Kidney (tissue), 13 donors: ENCODE measurements at regions not wholly inside any gene's neighbourhood (a gene's known extent, or its start where the extent isn't known, plus 50 kb on each side); places are given as distances from the start of the nearest gene placed in this dataset.
"Not testable (repeated sequence)": the region's sequence is repeated elsewhere in the genome, so short reads cannot be mapped to it uniquely, and the experiment has no call there.

Experiments used
- DNase-seq, 5 donors: peaks; one replicate each; pipeline ENCODE4 v3.0.0-alpha.2; 2013 to 2020
- FAIRE-seq: peaks from 2 replicates; lab custom pipeline; 2012; peaks lifted over from hg19 to GRCh38; lab: Jason Lieb, UNC
- H3K27ac ChIP-seq, 2 donors: one replicate each; pipeline ENCODE4 v1.7.0; 2013; ENCODE audit warnings: low read depth in 2 of 2, low read length in 2 of 2, inconsistent platforms in 1 of 2
- H3K27me3 ChIP-seq: one replicate; pipeline ENCODE4 v1.7.1; 2013; ENCODE audit warnings: low read length, inconsistent platforms; ENCODE audit not compliant: control insufficient read depth, insufficient read depth
- H3K36me3 ChIP-seq, 3 donors: one replicate each; pipeline versions ENCODE4 v1.7.0 to v1.7.1; 2013; ENCODE audit warnings: low read length in 3 of 3, control low read depth in 1 of 3, inconsistent platforms in 1 of 3; ENCODE audit not compliant: insufficient read depth in 3 of 3, control insufficient read depth in 2 of 3
- H3K4me1 ChIP-seq, 3 donors: one replicate each; pipeline versions ENCODE4 v1.7.0 to v1.7.1; 2013; ENCODE audit warnings: low read length in 3 of 3, inconsistent platforms in 1 of 3, low read depth in 1 of 3; ENCODE audit not compliant: control insufficient read depth in 2 of 3, insufficient read depth in 2 of 3
- H3K4me3 ChIP-seq, 3 donors: one replicate each; pipeline versions ENCODE4 v1.7.0 to v1.8.1; 2013; ENCODE audit warnings: low read length in 3 of 3, control low read depth in 1 of 3, inconsistent platforms in 1 of 3
- H3K9ac ChIP-seq, 3 donors: one replicate each; pipeline versions ENCODE4 v1.7.0 to v1.7.1; 2013; ENCODE audit warnings: low read length in 3 of 3, control low read depth in 1 of 3, inconsistent platforms in 1 of 3
- H3K9me3 ChIP-seq, 3 donors: one replicate each; pipeline versions ENCODE4 v1.7.0 to v1.7.1; 2013; ENCODE audit warnings: low read length in 3 of 3, control low read depth in 1 of 3, inconsistent platforms in 1 of 3; ENCODE audit not compliant: control insufficient read depth in 2 of 3, insufficient read depth in 1 of 3
- intact Hi-C: fragments of 100-400 bp; cut with DNase I; formaldehyde crosslinking; loops from one replicate; pipeline ENCODE4 v1.11.1; 2022
- TF ChIP-seq, protein P1 (sequence below): IDR thresholded peaks from 3 replicates; pipeline ENCODE4 v1.5.1; 2012; ENCODE audit warnings: mild to moderate bottlenecking, moderate library complexity, borderline replicate concordance; ENCODE audit not compliant: insufficient read depth; ENCODE audit errors: extremely low read depth
- donor health status: control.
- donor health status: control.
- donor health status: control.
- donor health status: control.
- donor health status: control.
- donor health status: DM: yes; HTN: yes; CAD: no.
- donor health status: Normal renal cell carcinoma (clear cell type).

DNA sequence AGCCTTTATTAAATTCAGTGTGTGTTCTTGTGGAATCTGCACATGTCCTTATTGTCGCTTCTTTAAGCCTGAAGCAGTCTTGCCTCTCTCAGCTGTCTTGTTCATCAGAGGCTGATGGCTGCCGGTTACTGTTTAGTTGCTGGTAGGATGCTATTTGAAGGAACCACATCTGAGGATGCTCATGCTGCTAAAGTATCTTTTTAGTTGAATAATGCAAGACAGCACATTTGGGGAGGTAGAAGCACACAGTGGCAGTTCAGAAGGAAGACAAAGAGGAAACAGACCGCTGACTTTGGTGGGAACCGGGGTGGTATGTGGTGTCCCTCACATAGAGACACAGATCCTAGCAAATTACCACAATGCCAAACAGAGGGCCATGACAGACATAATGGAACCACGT is 144.2 kb upstream of the HDDC2 start:
- Histone ChIP-seq H3K27me3 (no peaks in the 10 kb centered on the region), H3K4me1 (no peaks in the 10 kb centered on the region), H3K9me3 (no peaks in the 10 kb centered on the region), H3K4me3 (no peak overlapping the region), H3K9ac (no peak overlapping the region), H3K36me3 (no peaks in the 10 kb centered on the region), H3K27ac (no peak overlapping the region)
- DNase-seq (no peak), FAIRE-seq (no peak)
- intact Hi-C loops, result no loop called here
- TF ChIP-seq, protein P1, sequence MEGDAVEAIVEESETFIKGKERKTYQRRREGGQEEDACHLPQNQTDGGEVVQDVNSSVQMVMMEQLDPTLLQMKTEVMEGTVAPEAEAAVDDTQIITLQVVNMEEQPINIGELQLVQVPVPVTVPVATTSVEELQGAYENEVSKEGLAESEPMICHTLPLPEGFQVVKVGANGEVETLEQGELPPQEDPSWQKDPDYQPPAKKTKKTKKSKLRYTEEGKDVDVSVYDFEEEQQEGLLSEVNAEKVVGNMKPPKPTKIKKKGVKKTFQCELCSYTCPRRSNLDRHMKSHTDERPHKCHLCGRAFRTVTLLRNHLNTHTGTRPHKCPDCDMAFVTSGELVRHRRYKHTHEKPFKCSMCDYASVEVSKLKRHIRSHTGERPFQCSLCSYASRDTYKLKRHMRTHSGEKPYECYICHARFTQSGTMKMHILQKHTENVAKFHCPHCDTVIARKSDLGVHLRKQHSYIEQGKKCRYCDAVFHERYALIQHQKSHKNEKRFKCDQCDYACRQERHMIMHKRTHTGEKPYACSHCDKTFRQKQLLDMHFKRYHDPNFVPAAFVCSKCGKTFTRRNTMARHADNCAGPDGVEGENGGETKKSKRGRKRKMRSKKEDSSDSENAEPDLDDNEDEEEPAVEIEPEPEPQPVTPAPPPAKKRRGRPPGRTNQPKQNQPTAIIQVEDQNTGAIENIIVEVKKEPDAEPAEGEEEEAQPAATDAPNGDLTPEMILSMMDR, result no peak

DNA sequence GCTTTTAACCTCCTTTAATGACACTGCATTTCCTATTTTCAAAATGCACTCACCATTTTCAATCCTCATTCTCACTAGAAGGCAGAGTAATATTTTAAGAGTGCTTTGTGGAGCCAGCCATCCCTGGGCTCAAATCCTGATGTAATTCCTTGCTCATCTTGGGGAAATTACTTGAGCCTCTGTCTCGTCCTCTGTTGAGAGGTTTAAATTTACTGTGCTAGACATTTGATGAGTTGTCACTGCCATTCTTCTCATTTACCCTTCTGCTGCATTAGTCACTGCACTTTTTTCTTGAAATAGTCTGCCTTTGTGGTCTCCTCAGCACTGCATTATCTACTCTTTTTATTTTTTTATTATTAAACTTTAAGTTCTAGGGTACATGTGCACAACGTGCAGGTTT is 150.0 kb upstream of the HDDC2 start:
- no peak overlapping the region for H3K4me3 ChIP-seq
- FAIRE-seq, result no peak

DNA sequence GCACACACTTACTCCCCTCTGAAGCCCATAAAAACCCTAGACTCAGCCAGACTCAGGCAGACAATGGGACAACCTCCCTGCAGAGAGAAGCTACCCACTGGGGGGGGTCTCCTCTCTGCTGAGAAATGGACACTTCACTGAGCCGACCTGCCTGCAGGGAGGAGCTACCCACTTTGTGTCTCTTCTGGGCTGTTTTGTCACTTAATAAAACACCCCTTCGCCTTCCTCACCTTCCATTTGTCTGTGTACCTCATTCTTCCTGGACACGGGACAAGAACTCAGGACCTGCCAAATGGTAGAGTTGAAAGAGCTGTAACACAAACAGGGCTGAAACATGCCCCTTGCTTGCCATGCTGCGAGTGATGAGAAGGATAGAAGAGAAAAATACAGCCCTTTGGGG is 151.7 kb upstream of the HDDC2 start:
- TF ChIP-seq, protein P1, result no peak
- Histone ChIP-seq H3K27ac (no peak overlapping the region), H3K9me3 (peaks cover 0 to 17% (median 5%) of the 10 kb centered on the region in 3 donors), H3K4me1 (no peaks in the 10 kb centered on the region), H3K36me3 (no peaks in the 10 kb centered on the region), H3K27me3 (no peaks in the 10 kb centered on the region), H3K4me3 (no peak overlapping the region), H3K9ac (no peak overlapping the region)
- DNase-seq (no peak), FAIRE-seq (no peak)
- intact Hi-C loops, result no loop called here

More for the DNA sequence above, 150.0 kb upstream of the HDDC2 start:
- Histone ChIP-seq H3K27me3 (no peaks in the 10 kb centered on the region), H3K9me3 (peaks cover 0 to 17% (median 5%) of the 10 kb centered on the region in 3 donors), H3K4me1 (no peaks in the 10 kb centered on the region), H3K9ac (no peak overlapping the region), H3K36me3 (no peaks in the 10 kb centered on the region), H3K27ac (no peak overlapping the region)
- intact Hi-C loops, result no loop called here
- TF ChIP-seq, protein P1, result no peak
- DNase-seq, result no peak

DNA sequence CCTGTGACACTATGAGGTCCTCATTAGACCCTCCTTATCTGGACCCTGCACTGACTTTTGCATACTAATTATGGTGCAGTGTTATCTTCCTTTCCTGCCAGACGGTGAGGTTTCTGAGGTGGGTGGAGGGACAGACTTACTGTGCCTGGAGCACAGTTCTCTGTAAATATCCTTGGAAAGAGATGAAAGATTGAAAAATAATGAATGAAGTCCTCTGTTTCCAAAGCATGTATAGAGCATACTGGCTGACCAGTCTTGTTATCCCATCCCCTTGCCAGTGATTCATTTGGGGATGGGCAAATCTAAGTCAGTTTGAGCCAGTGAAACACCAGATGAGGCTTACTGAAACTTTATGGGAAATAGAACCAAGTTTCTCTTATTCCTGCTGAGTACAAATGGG is 152.6 kb upstream of the HDDC2 start:
- TF ChIP-seq, protein P1, result no peak
- H3K27me3 ChIP-seq, result no peaks in the 10 kb centered on the region
- no peak for FAIRE-seq

DNA sequence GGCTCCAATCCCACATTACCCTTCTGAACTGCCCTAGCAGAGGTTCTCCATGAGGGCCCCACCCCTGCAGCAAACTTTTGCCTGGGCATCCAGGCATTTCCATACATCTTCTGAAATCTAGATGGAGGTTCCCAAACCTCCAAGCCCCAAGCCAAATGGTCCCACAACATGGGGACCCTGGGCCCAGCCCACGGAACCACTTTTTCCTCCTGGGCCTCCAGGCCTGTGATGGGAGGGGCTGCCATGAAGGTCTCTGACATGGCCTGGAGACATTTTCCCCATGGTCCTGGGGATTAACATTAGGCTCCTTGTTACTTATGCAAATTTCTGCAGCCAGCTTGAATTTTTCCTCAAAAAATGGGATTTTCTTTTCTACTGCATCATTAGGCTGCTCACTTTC is 156.7 kb upstream of the HDDC2 start:
- H3K4me3 ChIP-seq, DNase-seq, H3K36me3 ChIP-seq, H3K9ac ChIP-seq, intact Hi-C loops, FAIRE-seq, H3K27ac ChIP-seq, H3K4me1 ChIP-seq, H3K27me3 ChIP-seq: not testable (repeated sequence)
- peaks cover 0 to 11% (median 2%) of the 10 kb centered on the region in 3 donors for H3K9me3 ChIP-seq

More for the DNA sequence above, 152.6 kb upstream of the HDDC2 start:
- intact Hi-C loops, result no loop called here
- Histone ChIP-seq H3K4me3 (no peak overlapping the region), H3K36me3 (no peaks in the 10 kb centered on the region), H3K9ac (no peak overlapping the region), H3K9me3 (peaks cover 0 to 17% (median 5%) of the 10 kb centered on the region in 3 donors), H3K27ac (no peak overlapping the region), H3K4me1 (no peaks in the 10 kb centered on the region)
- no peak for DNase-seq

DNA sequence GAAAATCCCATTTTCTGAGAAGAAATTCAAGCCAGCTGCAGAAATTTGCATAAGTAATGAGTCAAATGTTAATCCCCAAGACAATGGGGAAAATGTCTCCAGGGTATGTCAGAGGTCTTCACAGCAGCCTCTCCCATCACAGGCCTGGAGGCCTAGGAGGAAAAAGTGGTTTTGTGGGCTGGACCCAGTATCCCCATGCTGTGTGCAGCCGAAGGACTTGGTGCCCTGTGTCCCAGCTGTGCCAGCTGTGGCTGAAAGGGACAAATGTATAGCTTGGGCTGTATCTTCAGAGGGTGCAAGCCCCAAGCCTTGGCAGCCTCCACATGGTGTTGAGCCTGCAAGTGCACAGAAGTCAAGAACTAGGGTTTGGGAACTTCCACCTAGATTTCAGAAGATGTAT is 163.6 kb upstream of the HDDC2 start:
- H3K27ac ChIP-seq, FAIRE-seq, H3K4me1 ChIP-seq, H3K9ac ChIP-seq, H3K4me3 ChIP-seq, intact Hi-C loops, H3K9me3 ChIP-seq, H3K27me3 ChIP-seq, H3K36me3 ChIP-seq, DNase-seq: not testable (repeated sequence)
